Testis (tissue), 2 donors: ENCODE measurements at regions not wholly inside any gene's neighbourhood (a gene's known extent, or its start where the extent isn't known, plus 50 kb on each side); places are given as distances from the start of the nearest gene placed in this dataset.

ENCODE experiments used
- DNase-seq: peaks from one replicate; pipeline ENCODE4 v3.0.0-alpha.2; 2019
- H3K27ac ChIP-seq, 2 donors: fragments of 200-600 bp; sonication (generic); one replicate each; pipeline ENCODE4 v1.5.1; 2019
- H3K27me3 ChIP-seq: fragments of 200-600 bp; sonication (generic); one replicate; pipeline ENCODE4 v1.5.1; 2019
- H3K36me3 ChIP-seq: fragments of 200-600 bp; sonication (generic); one replicate; pipeline ENCODE4 v1.5.1; 2017; ENCODE audit warnings: low read depth; ENCODE audit errors: missing control alignments
- H3K4me1 ChIP-seq: fragments of 200-600 bp; sonication (generic); one replicate; pipeline ENCODE4 v1.5.1; 2019
- H3K4me3 ChIP-seq, 2 donors: fragments of 200-600 bp; sonication (generic); one replicate each; pipeline ENCODE4 v1.5.1; 2017 to 2019
- H3K9me3 ChIP-seq: fragments of 200-600 bp; sonication (generic); one replicate; pipeline ENCODE4 v1.5.1; 2017
- POLR2A ChIP-seq: fragments of 450-650 bp; IDR thresholded peaks from one replicate; pipeline ENCODE4 v1.6.1; 2017; ENCODE audit warnings: antibody characterized with exemption, mild to moderate bottlenecking, moderate library complexity
- WGBS, 2 donors: methylation state at CpG; one replicate each; pipeline ENCODE4 v1.1.5; 2018; 5-methylcytosine and 5-hydroxymethylcytosine counted together
- intact Hi-C: fragments of 100-400 bp; cut with DNase I; formaldehyde crosslinking; loops from one replicate; pipeline ENCODE4 v1.15.1; 2023; ENCODE audit warnings: low total_unique reads
- TF ChIP-seq, protein P1 (sequence below), 3 experiments: fragments of 450-650 bp in 2 of 3; fragments of 200-600 bp in 1 of 3; sonication (generic) in 1 of 3; IDR thresholded peaks; one replicate each; pipeline ENCODE4 v1.5.1; 2016 to 2019; ENCODE audit warnings: antibody characterized with exemption in 3 of 3, mild to moderate bottlenecking in 2 of 3, moderate library complexity in 1 of 3

DNA sequence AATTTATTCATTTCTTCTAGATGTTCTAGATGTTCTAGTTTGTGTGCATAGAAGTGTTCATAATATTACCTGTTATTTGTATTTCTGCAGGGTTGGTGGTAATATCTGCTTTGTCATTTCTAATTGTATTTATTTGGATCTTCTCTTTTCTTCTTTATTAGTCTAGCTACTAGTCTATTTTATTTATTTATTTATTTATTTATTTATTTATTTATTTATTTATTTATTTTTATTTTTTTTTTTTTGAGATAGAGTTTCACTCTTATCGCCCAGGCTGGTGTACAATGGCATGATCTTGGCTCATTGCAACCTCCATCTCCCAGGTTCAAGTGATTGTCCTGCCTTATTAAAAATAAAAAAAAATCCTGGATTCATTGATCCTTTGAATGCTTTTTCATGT, 114.8 kb upstream of the THSD7A start:
- WGBS, 2 donors, result 97 to 100% methylated on average over 1 of the region's 1 CpG
- intact Hi-C loops, result no loop called here

DNA sequence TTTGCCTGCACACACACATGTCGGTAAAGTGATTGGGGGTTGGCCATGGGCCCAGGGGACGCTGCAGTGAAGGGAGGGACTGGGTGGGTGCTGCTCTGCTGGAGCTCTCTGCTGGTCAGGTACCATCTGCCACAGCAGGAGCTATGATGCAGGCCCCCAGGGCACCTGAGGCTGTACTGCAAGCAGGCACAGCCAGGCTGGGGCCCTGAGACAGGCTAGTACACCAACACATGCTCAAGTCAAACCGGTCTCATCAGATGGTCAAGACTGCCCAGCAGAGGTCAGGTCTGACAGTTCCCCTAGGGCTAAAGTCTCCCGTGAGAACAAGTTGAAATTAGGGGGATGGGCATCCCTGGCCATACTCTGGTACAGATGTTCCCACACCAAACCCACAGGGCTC, 118.3 kb upstream of the THSD7A start:
- no peaks in the 10 kb centered on the region for H3K27me3 ChIP-seq
- H3K27ac ChIP-seq, result no peak overlapping the region
- 93 to 95% methylated on average over 4 of the region's 4 CpGs for WGBS, 2 donors
- no peak for DNase-seq
- H3K4me3 ChIP-seq, result no peak overlapping the region
- no peaks in the 10 kb centered on the region for H3K36me3 ChIP-seq
- intact Hi-C loops, result no loop called here
- TF ChIP-seq, protein P1, sequence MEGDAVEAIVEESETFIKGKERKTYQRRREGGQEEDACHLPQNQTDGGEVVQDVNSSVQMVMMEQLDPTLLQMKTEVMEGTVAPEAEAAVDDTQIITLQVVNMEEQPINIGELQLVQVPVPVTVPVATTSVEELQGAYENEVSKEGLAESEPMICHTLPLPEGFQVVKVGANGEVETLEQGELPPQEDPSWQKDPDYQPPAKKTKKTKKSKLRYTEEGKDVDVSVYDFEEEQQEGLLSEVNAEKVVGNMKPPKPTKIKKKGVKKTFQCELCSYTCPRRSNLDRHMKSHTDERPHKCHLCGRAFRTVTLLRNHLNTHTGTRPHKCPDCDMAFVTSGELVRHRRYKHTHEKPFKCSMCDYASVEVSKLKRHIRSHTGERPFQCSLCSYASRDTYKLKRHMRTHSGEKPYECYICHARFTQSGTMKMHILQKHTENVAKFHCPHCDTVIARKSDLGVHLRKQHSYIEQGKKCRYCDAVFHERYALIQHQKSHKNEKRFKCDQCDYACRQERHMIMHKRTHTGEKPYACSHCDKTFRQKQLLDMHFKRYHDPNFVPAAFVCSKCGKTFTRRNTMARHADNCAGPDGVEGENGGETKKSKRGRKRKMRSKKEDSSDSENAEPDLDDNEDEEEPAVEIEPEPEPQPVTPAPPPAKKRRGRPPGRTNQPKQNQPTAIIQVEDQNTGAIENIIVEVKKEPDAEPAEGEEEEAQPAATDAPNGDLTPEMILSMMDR (IDR thresholded peaks at IDR 0.05), result no peak
- TF ChIP-seq POLR2A, result no peak
- H3K9me3 ChIP-seq, result no peaks in the 10 kb centered on the region
- H3K4me1 ChIP-seq, result no peaks in the 10 kb centered on the region

More for the DNA sequence above, 114.8 kb upstream of the THSD7A start:
- Histone ChIP-seq H3K4me3 (no peak overlapping the region), H3K27ac (no peak overlapping the region), H3K36me3 (no peaks in the 10 kb centered on the region), H3K9me3 (no peaks in the 10 kb centered on the region), H3K4me1 (no peaks in the 10 kb centered on the region), H3K27me3 (no peaks in the 10 kb centered on the region)
- no peak for DNase-seq
- TF ChIP-seq, protein P1 (IDR thresholded peaks at IDR 0.05), result no peak
- TF ChIP-seq POLR2A, result no peak

DNA sequence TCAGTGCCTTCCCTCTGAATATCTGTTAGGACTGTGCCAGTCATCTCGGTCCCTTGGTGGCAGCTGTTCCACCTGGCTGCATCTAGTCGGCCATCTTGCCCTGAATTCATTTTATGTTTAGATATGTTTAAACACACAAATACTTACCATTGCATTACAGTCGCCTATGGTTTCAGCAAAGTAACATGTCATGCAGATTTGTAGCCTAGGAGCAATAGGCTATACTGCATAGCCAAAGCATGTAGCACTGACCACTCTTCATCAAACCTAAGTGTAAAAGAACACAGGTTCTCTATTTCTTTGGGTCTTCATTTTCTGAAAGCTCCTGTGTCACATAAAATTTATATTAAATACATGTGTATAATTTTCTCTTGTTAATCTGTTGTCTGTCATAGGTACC, 118.9 kb upstream of the THSD7A start:
- DNase-seq, result no peak
- Histone ChIP-seq H3K4me1 (no peaks in the 10 kb centered on the region), H3K36me3 (no peaks in the 10 kb centered on the region), H3K27ac (no peak overlapping the region), H3K27me3 (no peaks in the 10 kb centered on the region), H3K4me3 (no peak overlapping the region), H3K9me3 (no peaks in the 10 kb centered on the region)
- TF ChIP-seq, protein P1 (IDR thresholded peaks at IDR 0.05), result no peak
- TF ChIP-seq POLR2A, result no peak
- 91% methylated on average over 3 of the region's 3 CpGs for WGBS, 2 donors
- intact Hi-C loops, result no loop called here

DNA sequence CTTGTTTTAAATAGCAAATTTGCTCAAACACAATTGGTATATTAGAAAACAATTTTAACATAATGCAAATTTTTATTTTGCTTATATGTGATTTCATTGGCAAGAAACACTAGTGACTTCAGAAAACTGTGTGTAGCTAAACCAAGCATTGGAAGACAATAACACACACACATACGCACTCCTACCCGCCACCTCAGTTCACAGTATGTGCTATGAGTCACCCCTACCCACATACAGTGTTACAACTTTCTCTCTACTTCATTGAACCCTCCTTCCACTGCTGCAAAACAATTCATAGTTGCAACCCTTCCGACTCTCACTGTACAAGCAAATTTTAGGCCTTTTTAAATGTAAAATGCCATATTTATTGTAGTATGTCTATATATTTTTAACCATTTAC, 119.9 kb upstream of the THSD7A start:
- H3K9me3 ChIP-seq, result no peaks in the 10 kb centered on the region
- intact Hi-C loops, result no loop called here
- no peaks in the 10 kb centered on the region for H3K27me3 ChIP-seq
- WGBS, 2 donors, result 80 to 90% methylated on average over 3 of the region's 3 CpGs
- TF ChIP-seq, protein P1 (IDR thresholded peaks at IDR 0.05), result no peak
- no peak for TF ChIP-seq POLR2A
- H3K4me1 ChIP-seq, result no peaks in the 10 kb centered on the region
- H3K36me3 ChIP-seq, result no peaks in the 10 kb centered on the region
- H3K27ac ChIP-seq, result no peak overlapping the region
- no peak for DNase-seq
- H3K4me3 ChIP-seq, result no peak overlapping the region

DNA sequence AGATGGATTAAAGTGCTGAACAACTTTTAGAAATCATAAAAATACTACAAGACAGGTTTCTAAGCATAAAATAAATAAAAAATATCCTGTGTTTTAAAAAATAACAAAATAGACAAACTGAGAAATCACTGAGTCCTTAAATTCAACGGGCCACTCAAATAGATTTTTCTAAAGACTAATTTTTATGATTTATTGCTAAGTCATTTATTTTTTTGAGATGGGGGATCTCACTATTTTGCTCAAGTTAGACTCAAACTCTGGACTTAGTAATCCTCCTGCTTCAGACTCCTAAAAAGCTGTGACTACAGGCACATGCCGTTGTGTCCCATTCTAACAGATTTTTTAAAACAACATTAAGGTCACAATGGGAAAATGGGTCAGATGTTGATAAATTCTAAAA, 121.0 kb upstream of the THSD7A start:
- Histone ChIP-seq H3K27ac (no peak overlapping the region), H3K4me3 (no peak overlapping the region), H3K9me3 (no peaks in the 10 kb centered on the region), H3K4me1 (no peaks in the 10 kb centered on the region), H3K27me3 (no peaks in the 10 kb centered on the region), H3K36me3 (no peaks in the 10 kb centered on the region)
- WGBS, 2 donors, result 55 to 95% methylated on average over 2 of the region's 2 CpGs
- TF ChIP-seq POLR2A, result no peak
- TF ChIP-seq, protein P1 (IDR thresholded peaks at IDR 0.05), result no peak
- intact Hi-C loops, result no loop called here
- no peak for DNase-seq
